Hepatocyte (in vitro differentiated cells): ENCODE measurements at regions not wholly inside any gene's neighbourhood (a gene's known extent, or its start where the extent isn't known, plus 50 kb on each side); places are given as distances from the start of the nearest gene placed in this dataset.

Source experiments
- DNase-seq: peaks from one replicate; pipeline ENCODE4 v3.0.0-alpha.2; 2016; ENCODE audit warnings: low spot score
- H2AFZ ChIP-seq: fragments of 200-600 bp; sonication (generic); 2 replicates; pipeline ENCODE4 v1.6.0; 2016; ENCODE audit warnings: antibody characterized with exemption, mild to moderate bottlenecking
- H3K27ac ChIP-seq: fragments of 200-600 bp; sonication (generic); 2 replicates; pipeline ENCODE4 v1.5.1; 2016; ENCODE audit warnings: mild to moderate bottlenecking
- H3K27me3 ChIP-seq: fragments of 200-600 bp; sonication (generic); 2 replicates; pipeline ENCODE4 v1.6.1; 2016
- H3K36me3 ChIP-seq: fragments of 200-600 bp; sonication (generic); replicated peaks from 2 replicates; pipeline ENCODE4 v1.5.1; 2016; ENCODE audit warnings: low read depth; ENCODE audit not compliant: insufficient read depth
- H3K4me1 ChIP-seq: fragments of 200-600 bp; sonication (generic); 2 replicates; pipeline ENCODE4 v1.5.1; 2016; ENCODE audit warnings: mild to moderate bottlenecking, moderate library complexity; ENCODE audit not compliant: insufficient read depth
- H3K4me2 ChIP-seq: fragments of 200-600 bp; sonication (generic); 2 replicates; pipeline ENCODE4 v1.6.0; 2016
- H3K4me3 ChIP-seq: fragments of 200-600 bp; sonication (generic); 2 replicates; pipeline ENCODE4 v1.5.1; 2016; ENCODE audit warnings: mild to moderate bottlenecking
- H3K79me2 ChIP-seq: fragments of 200-600 bp; sonication (generic); 2 replicates; pipeline ENCODE4 v1.6.0; 2017; ENCODE audit warnings: mild to moderate bottlenecking
- H3K9me2 ChIP-seq: fragments of 200-600 bp; sonication (generic); replicated peaks from 2 replicates; pipeline ENCODE4 v1.6.0; 2017; ENCODE audit warnings: mild to moderate bottlenecking; ENCODE audit not compliant: insufficient read depth
- H3K9me3 ChIP-seq: fragments of 200-600 bp; sonication (generic); 2 replicates; pipeline ENCODE4 v1.5.1; 2016; ENCODE audit warnings: low read depth, mild to moderate bottlenecking
- H4K20me1 ChIP-seq: fragments of 200-600 bp; sonication (generic); 2 replicates; pipeline ENCODE4 v1.6.0; 2016; ENCODE audit warnings: mild to moderate bottlenecking; ENCODE audit not compliant: insufficient read depth, poor library complexity, severe bottlenecking
- EZH2 ChIP-seq: fragments of 200-600 bp; sonication (generic); IDR thresholded peaks from 2 replicates; pipeline ENCODE4 v1.6.1; 2016; ENCODE audit warnings: antibody characterized with exemption, mild to moderate bottlenecking, borderline replicate concordance
- EZH2phosphoT487 ChIP-seq: fragments of 200-600 bp; sonication (generic); IDR thresholded peaks from one replicate; pipeline ENCODE4 v1.6.1; 2018; ENCODE audit warnings: antibody characterized with exemption, mild to moderate bottlenecking, low read depth, moderate library complexity; ENCODE audit not compliant: unreplicated experiment, severe bottlenecking
- WGBS: methylation state at CpG from one replicate; pipeline ENCODE4 v1.1.6; 2016; ENCODE audit warnings: low lambda C conversion rate; ENCODE audit errors: missing lambda C conversion rate; 5-methylcytosine and 5-hydroxymethylcytosine counted together
- TF ChIP-seq, protein P1 (sequence below): fragments of 200-600 bp; sonication (generic); IDR thresholded peaks from 2 replicates; pipeline ENCODE4 v1.5.1; 2016; ENCODE audit warnings: antibody characterized with exemption, mild to moderate bottlenecking; ENCODE audit not compliant: poor library complexity

DNA sequence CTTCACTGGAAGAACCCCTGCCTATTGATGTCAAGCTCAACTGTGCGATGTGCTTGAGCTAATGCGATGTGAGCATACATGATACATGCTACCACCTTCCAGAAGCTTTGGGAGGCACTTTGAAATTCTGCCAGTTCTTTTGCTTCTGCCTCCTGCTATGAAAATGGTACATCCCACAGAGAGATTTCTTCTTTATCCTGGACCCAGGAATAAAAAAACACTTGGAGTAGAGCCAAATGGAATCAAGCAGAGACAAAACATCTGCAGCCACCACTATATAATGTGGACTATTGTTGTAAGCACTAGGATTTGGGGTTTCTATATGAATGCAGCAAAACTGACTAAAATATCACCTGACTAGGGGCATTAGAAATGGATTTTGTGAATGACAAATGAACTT lies 119.9 kb upstream of the GAP43 start:
- no peaks in the 10 kb centered on the region for H4K20me1 ChIP-seq
- no peak overlapping the region for H3K27ac ChIP-seq
- no peaks in the 10 kb centered on the region for H3K9me2 ChIP-seq
- H3K27me3 ChIP-seq = no peaks in the 10 kb centered on the region
- no peaks in the 10 kb centered on the region for H3K79me2 ChIP-seq
- TF ChIP-seq, protein P1, sequence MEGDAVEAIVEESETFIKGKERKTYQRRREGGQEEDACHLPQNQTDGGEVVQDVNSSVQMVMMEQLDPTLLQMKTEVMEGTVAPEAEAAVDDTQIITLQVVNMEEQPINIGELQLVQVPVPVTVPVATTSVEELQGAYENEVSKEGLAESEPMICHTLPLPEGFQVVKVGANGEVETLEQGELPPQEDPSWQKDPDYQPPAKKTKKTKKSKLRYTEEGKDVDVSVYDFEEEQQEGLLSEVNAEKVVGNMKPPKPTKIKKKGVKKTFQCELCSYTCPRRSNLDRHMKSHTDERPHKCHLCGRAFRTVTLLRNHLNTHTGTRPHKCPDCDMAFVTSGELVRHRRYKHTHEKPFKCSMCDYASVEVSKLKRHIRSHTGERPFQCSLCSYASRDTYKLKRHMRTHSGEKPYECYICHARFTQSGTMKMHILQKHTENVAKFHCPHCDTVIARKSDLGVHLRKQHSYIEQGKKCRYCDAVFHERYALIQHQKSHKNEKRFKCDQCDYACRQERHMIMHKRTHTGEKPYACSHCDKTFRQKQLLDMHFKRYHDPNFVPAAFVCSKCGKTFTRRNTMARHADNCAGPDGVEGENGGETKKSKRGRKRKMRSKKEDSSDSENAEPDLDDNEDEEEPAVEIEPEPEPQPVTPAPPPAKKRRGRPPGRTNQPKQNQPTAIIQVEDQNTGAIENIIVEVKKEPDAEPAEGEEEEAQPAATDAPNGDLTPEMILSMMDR = no peak
- no peak for TF ChIP-seq EZH2
- no peak for TF ChIP-seq EZH2phosphoT487
- no peaks in the 10 kb centered on the region for H3K4me1 ChIP-seq
- DNase-seq = no peak
- WGBS = 70% methylated on average over 2 of the region's 2 CpGs
- H3K4me2 ChIP-seq = no peak overlapping the region
- no peak overlapping the region for H2AFZ ChIP-seq
- no peaks in the 10 kb centered on the region for H3K9me3 ChIP-seq
- no peaks in the 10 kb centered on the region for H3K36me3 ChIP-seq
- no peak overlapping the region for H3K4me3 ChIP-seq

DNA sequence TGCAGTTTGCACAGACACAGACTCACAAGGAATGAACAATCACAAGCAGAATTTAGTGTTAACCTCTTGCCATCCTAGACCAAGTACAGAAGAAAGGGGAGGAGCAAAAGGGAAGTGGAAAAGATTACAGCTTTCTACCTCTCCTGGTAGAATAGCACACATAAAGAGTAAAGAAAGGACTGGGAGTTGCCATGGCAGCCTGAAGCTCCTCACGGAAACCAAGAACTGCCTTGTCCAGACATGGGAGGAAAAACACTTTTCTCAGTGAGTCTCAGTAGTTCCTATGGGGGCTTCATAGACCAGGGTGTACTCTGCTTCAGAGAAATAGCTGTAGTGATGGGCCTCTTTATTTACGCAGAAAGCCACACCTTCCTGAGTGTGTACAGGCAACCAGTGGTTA lies 114.7 kb upstream of the GAP43 start:
- H3K4me3 ChIP-seq = no peak overlapping the region

DNA sequence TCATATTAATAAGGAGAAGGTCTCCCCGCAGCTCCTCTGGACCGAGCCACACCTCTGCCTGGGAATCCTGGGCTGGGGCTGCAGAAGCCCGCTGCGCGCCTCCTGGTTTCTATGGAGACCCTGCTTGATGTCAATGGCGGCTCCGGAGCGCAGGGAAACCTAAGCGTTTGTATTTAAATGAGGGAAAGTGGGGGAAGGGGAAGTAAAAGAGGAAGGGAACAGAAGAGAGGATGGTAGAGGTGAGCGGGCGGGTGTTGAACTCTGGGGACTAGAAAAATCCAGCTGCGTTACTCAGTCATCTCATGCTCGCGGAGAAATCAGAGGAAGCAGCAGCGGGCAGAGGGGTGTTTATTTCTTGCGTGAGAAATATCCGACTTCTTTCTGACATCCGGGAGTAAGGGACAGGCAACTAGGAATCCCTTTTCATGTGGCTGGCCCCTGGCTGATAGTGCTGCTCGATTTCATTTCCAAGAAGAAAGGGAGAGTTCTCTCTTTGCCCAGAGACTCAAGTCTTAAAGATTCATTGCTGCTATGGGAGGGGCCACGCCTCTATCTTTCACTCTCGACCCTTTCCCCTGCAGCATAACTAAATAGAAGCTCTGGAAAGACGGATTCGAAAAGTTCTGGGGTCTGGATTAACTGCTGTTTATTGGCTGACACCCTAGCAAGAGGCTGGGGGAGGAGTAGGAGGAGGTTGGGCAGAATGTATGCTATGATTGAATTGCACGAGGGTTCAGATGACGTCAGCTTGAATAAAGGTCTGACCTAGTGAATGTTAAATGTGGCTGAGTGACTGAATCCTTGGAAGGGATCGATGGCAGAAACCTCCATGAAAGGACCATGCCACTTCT lies 110.5 kb upstream of the GAP43 start:
- peak overlapping the region; percentile 79 for H3K4me2 ChIP-seq
- H3K27me3 ChIP-seq = no peaks in the 10 kb centered on the region
- H3K27ac ChIP-seq = no peak overlapping the region
- DNase-seq = peak; percentile 55
- WGBS = 2% methylated on average over 26 of the region's 26 CpGs
- H4K20me1 ChIP-seq = no peaks in the 10 kb centered on the region
- H3K4me1 ChIP-seq = peaks cover 4% of the 10 kb centered on the region
- H3K36me3 ChIP-seq = no peaks in the 10 kb centered on the region
- H3K9me3 ChIP-seq = no peaks in the 10 kb centered on the region
- H3K9me2 ChIP-seq = no peaks in the 10 kb centered on the region
- peak overlapping the region; percentile 25 for H3K4me3 ChIP-seq
- TF ChIP-seq EZH2 (no peak), EZH2phosphoT487 (no peak)
- TF ChIP-seq, protein P1 = no peak
- H2AFZ ChIP-seq = peak overlapping the region; percentile 62
- no peaks in the 10 kb centered on the region for H3K79me2 ChIP-seq

More for the DNA sequence above, 114.7 kb upstream of the GAP43 start:
- no peak overlapping the region for H3K4me2 ChIP-seq
- no peaks in the 10 kb centered on the region for H3K9me2 ChIP-seq
- H3K9me3 ChIP-seq = no peaks in the 10 kb centered on the region
- H3K4me1 ChIP-seq = peaks cover 2% of the 10 kb centered on the region
- H3K79me2 ChIP-seq = no peaks in the 10 kb centered on the region
- no peaks in the 10 kb centered on the region for H3K36me3 ChIP-seq
- TF ChIP-seq EZH2phosphoT487 (no peak), EZH2 (no peak)
- TF ChIP-seq, protein P1 = no peak
- no peak overlapping the region for H3K27ac ChIP-seq
- DNase-seq = no peak
- WGBS = 73% methylated on average over 2 of the region's 2 CpGs
- H4K20me1 ChIP-seq = no peaks in the 10 kb centered on the region
- H3K27me3 ChIP-seq = no peaks in the 10 kb centered on the region
- no peak overlapping the region for H2AFZ ChIP-seq
